ENCODE measurements at regions not wholly inside any gene's neighbourhood (a gene's known extent, or its start where the extent isn't known, plus 50 kb on each side); places are given as distances from the start of the nearest gene placed in this dataset.

DNA sequence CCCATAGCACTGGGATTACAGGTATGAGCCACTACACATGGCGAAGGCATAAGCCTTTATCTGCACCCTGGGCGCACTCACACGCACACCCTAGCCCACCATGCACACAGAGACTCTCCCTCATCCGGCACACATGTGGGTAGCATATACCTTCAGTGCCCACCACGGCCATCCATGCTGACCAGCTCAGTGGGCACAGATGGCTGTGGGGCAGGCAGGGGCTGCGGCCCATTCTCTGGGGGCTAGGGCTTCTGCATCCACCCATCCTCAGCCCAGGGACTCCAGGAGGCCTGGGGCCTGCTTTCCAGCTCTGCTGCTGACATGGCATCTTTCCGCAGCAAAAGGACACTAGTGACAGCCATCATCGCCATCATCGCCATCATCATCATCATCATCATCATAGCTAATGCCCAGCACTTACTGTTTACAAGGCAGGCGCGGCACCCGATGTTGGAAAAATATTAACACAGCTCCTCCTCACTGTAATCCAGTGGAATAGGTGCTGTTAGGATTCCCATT, 111.2 kb downstream of the NCOR2 start:
- no peak for DNase-seq

DNA sequence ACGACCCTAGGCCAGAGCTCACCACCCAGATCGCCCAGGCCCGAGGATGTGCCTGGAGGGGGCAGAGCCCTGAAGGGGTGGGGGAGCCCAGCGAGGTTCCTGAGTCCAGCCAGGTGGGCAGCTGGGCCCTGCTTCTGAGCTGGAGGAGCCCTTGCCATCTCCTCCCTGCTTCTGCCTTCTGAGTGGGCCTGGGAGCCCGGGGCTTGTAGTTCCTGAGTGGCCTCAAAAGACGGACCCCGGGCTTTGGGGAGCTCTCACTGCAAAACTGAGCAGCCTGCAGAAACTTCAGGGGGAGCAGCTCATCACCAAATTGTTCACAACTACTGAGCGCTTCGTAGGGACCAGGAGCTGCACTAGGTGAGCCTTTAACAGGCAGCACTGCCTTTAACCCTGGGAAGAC, 112.1 kb downstream of the NCOR2 start:
- DNase-seq, result no peak

DNA sequence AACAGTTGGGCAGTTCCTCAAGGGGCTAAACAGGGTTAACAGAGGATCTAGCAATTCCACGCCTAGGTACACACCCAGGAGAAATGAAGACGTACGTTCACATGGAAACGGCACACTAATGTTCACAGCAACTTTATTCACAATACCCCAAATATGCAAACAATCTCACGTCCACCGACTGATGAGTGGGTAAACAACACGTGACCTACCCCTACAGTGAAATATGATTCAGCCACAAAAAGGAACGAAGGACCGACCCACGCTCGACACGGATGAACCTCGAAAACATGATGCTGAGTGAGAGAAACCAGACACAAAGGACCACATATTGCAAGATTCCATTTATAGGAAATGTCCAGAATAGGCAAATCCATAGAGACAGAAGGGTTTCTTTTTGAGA, 112.7 kb downstream of the NCOR2 start:
- DNase-seq, result no peak

DNA sequence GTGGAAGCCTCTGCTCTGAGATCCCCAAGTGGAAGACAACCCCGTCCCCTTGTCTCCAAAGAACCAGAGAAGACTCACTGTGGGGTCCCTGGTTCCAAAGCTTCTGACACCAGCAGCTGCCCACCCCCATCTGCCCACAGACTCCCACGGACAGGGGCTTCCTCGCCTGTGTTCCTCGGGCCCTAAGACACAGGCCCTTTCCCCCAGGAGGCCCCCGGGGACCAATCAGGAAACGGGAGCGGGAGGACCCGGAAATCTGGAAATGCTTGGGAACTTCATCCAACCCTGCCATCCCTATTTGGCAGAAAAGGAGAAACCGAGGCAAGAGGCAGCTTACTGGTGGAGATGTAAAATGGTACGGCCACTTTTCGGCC, 113.1 kb downstream of the NCOR2 start:
- DNase-seq, result no peak

DNA sequence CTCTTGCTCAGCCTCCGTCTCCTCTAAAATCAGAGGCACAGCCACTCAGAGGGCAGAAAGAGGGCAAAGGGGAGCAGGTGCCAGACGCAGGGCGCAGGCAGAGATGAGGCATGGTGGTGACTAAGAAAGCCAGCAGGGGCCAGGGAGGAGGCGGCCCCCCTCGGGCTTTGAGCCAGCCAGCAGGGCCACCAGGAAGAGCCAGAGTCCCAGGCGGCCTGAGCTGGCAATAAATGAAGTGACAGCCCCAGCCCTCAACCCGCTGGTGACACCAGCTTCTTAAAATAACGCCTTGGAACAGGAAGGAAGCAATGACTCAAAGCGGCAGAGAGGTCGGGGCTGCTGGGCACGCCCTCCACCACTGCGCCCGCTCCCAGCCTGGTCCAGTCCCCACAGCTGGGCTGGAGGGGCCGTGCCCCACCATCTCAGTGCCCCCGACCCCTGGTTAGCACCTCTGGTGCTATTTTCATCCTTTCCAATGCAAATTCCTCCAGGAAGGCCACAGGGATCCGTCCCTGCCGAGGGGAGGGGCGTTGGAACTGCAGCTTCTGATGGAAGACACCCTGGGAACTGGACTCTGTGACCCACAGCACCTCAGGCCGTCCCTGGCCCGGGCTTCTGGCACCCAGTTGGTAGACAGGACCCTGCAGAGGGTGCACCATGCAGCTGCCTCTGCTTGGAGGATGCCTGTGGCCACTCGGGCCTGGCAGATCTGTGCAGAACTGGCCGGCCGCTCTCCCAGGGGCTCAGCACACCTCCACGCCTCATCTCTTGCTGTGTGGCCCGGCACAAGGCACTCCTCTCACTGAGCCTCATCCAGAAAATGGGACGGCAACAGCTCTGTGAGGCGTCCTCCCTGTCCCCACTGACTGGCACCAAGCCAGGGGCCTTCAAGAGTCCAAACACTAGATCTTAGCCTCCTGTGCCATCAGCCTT, 113.7 kb downstream of the NCOR2 start:
- DNase-seq, result peak; percentile 68

DNA sequence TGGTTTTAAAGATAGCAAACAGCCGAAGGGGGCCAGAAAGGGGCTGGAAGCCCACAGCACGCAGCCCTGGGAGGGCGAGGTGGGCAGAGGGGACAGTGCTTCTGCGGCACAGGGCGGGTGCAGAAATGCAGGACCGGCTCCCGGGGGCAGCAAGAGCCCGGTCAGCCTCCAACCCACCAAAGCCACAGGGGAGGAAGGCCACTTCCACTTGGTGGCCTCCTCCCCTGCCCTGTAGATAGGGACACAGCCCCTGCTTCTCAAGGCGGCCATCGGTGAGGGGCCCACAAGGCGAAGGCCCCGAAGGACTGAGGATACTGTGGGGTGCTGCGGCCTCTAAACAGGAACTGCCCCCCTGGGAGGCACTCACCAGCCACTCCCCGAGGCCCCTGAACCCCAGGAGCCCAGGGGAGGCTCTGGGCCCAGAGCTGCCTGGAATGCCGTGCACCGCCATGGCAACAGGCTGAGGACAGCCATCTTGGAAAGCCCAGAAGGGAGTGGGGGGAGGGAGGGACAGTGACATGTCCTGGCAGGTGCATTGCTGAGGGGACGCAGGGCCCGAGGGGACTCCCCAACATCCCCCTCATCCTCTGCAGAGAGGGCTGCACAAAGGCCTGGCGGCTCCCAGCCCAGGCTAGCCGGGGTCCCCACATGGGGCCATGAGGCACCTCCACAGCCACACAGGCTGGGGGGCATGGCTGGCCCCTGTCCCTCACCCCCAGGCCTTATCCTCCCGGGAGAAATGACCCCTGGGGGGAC, 114.7 kb downstream of the NCOR2 start:
- DNase-seq, result no peak

DNA sequence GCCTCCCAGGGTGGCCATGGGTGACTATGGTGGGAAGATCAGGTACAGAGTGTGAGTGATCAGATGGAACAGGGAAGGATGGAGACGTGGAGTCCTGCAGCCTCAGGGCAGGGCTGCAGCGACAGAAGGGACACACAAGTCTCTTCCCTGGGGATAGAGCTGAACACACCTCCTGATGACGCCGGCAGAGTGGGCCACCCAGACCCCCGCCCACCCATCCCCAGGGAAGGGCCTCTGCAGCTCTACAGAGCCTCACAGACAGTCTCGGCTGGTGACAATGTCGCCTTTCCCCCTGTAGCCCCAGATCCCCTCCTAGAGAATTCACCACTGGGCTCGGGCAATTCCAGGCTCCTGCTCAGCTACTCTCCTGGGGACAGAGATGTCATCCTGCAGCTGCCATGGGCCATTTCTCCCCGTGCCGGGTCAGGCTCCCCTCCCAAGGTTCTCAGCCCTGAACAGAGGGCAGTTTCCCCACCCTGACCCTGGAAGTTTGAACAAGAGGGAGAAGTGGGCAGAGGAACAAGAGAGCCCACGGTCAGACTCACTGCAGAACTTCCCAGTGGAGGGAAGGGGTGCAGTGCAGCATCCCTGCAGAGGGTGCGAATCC, 115.7 kb downstream of the NCOR2 start:
- DNase-seq, result no peak

DNA sequence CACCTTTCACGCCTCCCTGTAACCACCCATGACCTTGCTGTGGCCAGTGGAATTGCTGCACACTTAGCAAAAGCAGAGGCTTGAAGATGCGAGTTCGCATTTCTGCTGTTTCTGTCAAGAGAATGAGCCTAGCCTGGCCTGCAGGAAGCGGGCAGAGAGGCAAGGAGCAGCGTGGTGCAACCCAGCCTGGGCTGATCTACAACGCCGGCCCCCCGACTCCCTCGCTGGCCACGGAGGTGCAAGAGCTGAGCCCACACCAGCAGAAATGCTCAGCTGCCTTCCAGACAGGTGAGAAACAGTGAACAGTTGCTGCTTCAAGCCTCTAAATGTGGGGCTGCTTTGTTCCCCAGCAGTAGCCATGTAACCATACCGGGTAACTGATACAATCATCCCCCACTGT, 116.4 kb downstream of the NCOR2 start:
- DNase-seq, result no peak

DNA sequence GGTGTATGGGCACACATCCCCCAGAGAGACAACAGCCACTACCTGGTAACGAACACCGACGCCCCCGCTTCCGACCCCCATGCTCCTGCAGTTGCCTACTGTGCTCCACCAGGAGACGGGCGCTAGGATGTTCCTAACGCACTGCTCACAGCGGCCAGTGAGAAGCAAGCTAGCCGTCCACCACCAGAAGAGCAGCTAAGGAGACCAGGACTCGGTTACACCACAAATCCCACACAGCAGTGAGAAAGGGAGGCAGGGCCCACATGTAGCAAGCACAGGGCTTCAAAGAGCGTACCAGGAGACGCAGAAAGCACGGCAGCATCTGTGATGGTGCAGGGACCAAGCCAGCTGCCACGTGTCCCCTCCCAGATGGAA, 117.0 kb downstream of the NCOR2 start:
- no peak for DNase-seq

DNA sequence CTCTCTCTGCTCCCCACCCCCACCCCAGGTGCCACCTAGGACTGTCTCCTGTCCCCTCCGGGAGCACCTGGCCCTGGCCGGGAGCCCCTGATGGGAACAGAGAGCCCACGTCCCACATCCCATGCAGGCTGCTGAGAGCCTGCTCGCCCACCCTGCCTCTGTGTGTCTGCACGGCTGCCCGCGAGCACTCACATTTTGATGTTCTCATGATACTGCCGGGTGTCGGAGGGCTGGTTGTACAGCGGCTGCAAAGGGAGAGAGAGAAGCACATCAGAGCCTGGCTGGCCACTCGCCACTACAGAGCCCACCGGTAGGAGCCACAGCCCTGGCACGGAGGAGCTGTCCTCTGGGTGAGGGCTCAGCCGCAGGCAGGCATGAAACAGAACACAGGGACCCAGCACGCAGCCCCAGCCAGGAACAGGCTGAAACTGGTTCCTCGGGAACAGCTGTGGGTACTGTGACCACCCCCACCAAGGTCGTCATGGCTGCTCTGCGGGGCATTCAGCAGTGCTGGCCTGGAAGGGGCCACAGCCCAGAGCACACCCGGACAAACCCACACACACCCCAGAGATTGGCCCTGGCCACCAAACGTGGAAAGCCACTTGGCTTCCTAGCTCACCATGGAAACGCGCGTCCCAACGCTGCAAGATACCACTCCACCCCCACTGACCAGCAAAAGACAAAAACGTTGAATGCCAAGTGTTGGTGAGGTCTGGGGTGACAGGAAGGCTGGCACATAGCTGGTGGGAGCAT, 117.6 kb downstream of the NCOR2 start:
- no peak for DNase-seq

DNA sequence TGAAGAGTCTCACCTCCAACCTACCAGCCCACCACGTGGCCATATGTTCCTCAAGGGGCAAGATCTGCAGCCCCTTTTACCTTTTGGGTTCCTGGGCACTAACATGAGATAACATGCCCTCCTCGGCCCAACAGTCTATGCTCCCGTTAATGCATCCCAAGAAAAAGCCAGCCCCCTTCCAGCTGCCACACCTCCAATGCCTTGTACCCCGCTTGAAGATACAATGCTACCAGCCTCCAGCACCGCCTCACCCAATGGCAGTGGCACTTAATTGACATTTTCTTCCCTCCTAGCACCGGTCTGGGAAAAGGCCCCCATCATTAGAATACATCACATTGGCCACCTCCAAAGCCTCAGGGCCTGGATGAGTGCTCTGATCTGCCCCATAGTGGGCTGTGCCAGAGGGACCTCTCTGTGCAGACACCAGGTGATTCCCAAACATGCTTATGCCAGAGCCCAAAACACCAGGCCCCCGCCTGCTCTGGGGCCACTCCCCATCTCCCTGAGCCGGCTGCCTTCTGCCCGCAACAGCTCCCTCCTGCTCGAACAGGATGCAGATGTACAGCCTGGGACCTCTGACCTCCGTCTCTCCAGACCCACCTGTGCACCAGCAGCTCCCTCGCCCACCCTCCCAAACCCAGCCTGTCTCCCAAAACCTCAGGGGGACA, 118.3 kb downstream of the NCOR2 start:
- no peak for DNase-seq

DNA sequence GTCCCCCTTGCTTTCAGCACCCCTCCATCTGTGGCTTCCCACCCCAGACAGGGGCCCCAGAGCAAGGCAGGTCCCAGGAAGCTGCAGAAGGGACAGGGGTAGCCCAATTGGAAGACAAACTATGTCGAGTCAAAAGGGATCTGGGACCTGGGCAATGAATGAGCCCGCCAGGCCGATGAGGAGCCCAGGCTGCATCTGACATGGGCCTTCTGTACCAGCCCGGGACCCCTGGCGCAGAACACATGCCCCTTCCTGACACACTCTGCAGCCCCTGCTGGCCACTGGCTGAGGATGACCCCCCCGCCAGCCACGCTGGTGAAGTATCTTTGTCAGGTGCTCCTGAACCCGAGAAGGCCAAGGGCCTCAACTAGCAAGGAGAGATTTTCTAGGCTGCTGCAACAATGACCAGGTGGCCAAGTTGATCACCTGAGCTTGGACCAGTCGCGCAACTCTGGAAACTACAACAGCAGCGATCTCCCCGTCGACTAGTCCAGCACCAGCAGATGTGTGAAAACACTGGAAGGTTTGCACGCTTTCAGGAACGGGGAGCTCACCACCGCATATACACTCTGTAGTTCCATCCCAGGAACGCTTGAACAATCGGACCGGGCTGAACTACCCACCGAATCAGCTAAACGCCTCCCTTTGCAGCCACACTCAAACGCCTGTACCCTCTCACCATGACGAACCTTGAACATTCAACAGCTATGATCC, 119.0 kb downstream of the NCOR2 start:
- DNase-seq, result no peak

DNA sequence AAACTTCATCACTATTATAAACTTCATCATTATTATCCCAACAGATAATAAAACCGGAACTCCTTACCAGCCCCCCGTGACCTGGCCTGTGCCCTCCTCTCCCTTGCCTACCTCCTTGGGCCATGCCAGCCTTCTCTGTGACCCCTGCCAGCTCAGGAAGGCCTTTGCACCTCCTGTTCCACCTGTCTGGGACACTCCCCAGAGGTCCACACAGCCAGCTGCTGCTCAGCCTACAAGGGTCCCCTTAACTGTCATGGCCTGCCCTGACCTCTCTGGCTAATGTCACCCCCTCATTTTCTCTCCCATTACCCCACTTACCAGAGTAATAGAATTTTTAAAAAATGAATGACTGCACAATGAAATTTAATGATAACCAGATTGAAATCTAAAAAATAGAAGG, 121.0 kb downstream of the NCOR2 start:
- DNase-seq, result no peak

DNA sequence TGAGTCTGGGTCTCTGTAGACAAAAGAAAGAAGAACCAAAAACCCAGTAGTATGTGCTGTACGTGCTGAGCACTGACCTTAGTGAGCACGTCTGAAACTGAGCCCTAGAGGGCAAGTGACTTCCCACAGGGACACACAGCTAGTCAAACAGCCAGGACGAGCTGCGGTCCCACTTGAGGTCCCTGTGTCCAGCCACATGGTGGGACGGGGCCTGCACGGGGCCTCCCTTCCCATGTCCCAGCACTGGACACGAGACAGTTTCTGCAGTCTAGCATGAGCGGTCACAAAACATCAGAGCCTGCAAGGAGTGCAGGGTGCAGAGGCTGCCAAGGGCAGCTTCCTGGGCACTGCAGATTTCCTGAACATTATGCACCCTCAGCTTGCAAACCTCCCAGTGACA, 121.6 kb downstream of the NCOR2 start:
- DNase-seq, result no peak

DNA sequence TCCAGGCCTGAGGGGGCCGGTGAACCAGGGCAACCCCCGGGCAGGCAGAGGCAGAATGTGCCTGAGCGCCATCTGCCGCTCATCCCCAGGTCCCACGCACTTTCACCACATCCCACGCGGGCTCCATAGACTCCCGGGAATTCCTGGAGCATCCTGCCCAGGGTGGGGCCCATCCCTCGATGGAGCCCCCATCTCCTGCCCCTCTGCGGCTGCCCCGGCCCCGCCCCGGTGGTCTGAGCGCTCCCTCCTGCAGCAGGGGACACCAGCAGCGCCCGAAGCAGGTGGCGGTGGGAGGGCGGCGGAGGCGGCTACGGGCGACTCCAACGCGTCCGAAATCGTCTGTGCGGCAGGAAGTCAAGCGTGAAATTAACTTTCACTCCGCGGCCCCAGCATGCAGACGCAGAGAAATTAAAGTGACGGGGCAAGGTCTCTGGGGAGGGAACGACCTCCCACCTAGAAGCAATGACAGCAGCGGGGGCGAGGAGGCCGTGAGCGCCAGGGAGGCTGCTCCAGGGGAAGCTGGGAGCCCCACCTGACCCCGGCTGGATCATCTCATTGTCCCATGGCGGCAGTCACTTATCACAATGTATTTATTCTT, 122.2 kb downstream of the NCOR2 start:
- no peak for DNase-seq

DNA sequence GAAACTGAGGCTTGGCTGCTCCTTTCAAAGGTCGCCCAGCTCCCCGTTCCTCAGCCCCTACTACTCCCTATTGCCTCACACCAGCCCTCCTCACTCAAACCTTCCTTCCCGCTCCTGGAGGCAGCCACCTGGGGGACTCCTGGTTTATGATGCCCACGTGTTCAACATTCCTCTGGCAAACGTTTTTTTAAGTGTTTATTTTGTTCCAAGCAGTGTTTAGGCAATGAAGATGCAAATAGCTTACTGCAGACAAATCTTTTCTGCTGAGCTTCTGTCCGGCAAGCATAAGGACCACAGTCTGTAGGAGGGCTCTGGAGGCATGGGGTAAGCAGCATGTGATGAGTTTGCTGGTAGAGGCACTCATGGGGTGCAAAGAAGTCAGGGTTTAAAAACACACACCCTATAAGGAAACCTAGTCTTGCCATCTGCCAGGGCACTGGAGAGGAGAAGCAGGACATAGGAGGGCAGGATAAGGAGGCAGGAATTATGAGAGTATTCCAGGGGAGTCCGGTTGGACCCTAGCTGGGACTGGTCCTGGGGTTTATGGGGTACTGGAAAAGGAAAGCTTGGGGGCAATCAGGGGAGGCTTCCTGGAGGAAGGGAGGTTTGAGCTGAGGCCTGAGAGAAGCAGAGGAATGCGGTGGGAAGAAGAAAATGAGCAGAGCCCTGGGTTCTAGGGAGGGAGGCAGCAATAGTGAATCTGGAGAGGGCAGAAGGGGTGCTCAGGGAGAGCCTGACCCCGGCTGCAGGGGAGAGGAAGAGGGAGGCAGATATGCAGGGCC, 123.3 kb downstream of the NCOR2 start:
- DNase-seq, result no peak

DNA sequence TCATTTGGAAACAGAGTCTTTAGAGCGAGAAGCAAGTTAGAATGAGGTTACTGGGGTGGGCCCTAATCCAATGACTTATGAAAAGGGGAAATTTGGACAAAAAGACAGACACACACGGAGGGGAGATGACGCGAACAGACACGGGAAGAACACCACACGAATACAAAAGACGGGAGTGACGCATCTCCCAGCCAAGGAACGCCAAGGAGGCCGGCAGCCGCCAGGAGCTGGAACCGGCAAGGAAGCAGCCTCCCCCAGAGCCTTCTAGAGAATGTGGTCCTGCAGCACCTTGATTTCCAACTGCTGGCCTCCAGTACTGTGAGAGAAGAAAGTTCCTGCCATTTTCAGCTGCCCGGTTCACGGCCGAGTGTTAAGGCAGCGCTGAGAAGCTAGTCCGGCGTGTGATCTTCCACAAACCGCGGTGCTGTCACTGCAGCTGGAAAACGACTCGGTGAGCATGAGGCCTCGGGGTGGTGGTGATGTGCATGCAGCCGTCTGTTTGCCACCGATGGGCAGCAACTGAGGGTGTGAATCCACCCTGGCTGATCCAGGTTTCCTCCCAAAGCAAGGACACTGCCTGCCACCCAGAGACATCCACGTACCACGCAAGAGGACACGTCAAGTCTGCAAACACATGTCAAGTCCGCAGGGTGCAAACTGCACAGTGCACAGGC, 124.5 kb downstream of the NCOR2 start:
- DNase-seq, result no peak

DNA sequence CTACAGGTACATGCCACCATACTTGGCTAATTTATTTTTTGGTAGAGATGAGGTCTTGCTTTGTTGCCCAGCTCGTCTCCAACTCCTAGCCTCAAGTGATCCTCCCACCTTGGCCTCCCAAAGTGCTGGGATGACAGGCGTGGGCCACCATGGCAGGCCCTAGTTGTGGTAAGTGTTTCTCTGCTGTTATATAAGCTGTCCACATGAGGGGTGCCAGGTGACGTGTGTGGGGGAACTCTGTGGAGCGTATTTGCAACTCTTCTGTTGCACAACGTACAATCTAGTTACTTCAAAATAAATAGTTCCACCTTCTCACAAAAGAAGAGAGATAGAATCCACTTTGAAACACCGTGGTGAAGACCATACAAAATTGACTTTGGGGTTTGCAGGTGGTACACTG, 125.1 kb downstream of the NCOR2 start:
- DNase-seq, result no peak

DNA sequence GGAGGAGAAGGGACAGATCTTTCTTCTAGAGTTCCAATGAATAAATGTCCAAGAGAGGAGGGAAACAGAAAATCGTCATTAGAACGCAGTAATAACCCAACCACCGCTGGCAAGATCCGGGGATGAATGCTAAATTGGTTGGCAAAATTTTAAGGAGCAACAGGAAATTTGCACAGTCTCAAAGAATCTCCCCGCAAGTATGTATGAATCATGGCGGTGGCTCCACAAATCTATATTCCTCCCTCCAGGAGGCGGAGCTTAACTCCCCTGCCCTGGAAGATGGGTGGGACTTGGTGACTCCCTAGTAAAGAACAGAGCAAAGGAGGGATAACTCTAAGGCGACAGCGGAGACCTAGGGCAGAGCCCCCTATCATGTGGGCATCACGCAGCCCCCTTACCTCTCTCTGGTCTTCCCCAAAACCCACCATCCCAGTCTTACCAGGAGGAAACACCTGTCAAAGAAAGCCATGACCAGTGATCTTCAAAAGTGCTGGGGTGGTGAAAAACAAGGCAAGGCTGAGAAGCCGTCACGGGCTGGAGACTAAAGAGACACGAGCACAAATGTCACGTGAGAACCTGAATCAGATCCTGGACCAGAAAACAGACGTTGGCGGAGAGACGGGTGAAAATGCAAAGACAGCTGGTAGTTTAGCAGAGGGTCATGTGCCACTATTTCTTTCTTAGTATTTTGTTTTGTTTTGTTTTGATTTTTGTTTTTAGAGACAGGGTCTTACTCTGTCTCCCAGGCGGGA, 125.8 kb downstream of the NCOR2 start:
- no peak for DNase-seq
